ENCODE measurements at regions not wholly inside any gene's neighbourhood (a gene's known extent, or its start where the extent isn't known, plus 50 kb on each side); places are given as distances from the start of the nearest gene placed in this dataset.

DNA sequence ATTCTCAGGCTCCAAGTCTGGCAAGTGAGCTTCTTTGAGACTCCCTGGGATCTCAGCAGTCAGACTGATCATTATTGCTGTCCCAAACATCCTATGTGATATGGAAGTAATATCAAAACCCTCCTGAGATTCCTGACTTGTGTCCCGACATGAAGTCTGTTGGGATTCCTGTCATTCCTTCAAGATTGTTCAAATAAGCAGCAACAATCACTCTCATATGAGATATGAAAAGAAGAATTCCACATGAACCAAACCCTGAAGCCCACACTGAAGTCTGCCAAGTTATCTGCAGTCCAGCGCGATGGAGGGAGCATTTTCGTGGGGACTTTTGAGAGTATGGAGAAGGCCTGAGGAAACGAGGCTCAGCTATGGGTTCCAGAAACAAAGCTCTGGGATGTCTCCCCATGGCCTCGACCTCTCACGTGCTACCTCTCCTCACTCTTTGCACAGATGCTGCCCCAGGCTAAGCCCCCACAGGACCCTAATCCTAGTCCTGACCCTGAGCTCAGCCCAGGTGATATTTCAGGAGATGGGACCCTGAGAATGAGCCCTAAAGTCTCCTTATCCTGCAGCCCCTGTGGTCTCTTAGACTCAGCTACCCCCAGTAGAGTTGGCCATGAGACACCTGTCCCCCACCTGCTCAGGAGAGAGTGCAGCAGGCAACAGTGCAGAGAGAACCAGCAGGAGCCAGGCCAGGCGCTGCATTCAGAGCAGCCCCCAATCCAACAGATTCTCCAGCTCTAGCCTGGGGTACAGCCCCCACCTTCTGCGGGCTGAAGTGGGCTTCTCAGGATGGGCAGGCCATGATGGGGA lies 100.2 kb downstream of the GGTLC2 start:
- no peak for DNase-seq (ENCODE audit: low read depth)

DNA sequence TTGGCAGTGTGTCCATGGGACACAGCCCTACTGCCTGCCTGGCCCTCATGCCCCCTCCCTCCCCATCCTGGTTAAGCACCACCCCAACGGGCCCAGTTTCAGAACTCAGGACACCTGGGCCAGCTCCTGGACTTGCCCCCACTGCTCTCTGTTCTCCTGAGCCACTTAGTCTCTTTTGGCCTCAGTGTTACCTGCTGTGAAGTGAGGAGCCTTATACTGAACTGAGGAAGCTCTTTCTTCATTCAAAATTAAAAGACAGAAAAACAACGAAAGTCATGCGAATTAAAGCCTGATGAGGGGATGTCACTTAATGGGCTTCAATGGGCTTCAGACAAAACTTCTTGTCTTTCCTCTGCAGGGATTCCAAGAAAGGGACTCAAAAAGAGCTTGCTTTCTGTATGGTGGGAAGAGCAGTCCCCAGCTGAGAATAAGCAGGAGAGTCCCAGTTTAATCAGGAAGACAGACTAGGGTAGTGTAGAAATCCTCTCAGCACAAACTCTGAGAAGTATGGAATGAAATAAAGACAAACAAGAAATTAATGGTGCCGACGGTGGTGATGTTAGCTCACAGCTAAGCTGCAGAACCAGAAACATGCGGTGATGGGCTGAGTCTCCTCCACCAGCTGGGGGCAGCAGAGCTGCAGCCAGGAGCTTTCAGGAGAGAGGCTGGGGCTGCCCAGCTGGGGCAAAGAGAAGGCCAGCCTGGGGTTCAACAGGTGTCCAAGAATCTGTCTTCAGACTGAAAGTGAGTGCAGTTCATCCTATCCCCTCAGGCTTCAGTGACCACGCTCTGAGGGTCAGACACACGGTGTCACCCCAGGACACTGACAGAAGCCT lies 101.0 kb downstream of the GGTLC2 start:
- DNase-seq (ENCODE audit: low read depth): no peak

DNA sequence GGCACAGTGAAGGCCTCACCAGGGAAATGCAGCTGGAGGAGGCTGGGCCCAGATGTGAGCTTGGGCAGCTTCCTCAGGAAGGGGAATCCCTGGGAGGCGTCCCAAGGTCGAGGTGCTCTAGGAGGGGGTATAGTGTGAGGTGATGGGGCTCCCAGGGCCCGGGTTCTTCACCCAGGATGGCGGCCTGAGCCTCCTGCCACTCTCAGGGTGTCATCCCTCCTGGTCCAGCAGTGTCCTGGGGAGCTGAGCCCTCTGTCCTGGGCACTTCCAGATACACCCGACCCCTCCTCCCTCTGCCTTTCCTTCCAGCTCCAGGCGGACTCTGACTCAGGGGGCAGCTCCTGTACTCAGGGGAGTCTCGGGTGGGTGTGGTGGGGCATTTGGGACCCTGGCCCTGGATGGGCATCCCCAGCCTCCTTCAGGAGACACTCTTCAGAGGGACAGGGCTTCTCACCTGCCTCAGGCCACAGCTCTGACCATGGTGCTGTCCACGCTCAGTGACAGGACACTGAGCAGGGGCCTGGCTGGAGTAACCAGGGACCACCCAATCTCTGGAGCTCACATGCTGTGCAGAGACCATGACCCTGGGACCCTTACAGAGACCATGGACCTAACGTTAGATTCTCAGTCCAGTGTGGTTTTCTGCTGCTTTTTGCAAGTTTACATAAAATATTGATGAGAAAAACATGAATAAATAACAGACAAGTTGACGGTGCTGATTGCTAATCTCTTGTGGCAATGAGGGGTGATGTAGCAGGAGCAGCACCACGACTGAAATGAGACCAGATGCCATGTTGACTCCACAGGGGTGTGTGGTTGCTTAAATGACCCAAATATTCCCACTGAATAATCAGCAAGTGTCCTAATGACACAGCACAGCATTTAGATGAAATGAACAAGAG lies 101.9 kb downstream of the GGTLC2 start:
- no peak for DNase-seq (ENCODE audit: low read depth)

GRCh38 chr22:22746963-22747933 lies 102.8 kb downstream of the GGTLC2 start:
- no peak for DNase-seq (ENCODE audit: low read depth)

GRCh38 chr22:22748297-22748743 lies 103.9 kb downstream of the GGTLC2 start:
- DNase-seq (ENCODE audit: low read depth): peak; percentile 26

- DNase-seq (ENCODE audit: low read depth): no peak
Measured at GRCh38 chr22:22748756-22749155, 104.3 kb downstream of the GGTLC2 start.

DNA sequence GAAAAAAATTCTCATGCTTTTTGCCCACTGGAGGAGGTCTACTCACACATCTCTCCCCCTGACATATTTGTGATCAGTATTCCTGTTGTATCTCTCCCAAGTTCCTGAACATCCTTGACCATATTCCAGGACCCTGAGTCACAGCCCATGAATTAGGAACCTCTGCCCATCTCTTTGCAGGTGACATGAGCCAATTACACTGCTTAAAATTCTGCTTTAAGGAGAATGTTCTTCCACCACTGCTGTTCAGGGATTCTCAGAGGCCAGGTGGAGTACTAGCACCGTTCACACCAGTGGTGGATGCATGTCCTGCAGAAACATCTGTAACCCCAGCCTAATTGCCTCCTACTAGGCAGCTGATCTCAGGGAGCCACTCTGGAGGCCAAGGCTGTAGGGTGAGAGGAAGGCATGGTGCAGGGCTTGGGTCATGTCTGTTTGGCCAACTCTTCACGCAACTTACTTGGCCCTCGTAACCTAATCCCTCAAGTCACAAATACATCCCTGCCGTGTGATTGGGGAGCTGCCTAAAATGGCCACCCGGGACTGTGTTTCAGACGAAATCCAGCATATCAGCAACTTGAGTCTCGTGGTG lies 104.8 kb downstream of the GGTLC2 start:
- DNase-seq (ENCODE audit: low read depth): no peak

DNA sequence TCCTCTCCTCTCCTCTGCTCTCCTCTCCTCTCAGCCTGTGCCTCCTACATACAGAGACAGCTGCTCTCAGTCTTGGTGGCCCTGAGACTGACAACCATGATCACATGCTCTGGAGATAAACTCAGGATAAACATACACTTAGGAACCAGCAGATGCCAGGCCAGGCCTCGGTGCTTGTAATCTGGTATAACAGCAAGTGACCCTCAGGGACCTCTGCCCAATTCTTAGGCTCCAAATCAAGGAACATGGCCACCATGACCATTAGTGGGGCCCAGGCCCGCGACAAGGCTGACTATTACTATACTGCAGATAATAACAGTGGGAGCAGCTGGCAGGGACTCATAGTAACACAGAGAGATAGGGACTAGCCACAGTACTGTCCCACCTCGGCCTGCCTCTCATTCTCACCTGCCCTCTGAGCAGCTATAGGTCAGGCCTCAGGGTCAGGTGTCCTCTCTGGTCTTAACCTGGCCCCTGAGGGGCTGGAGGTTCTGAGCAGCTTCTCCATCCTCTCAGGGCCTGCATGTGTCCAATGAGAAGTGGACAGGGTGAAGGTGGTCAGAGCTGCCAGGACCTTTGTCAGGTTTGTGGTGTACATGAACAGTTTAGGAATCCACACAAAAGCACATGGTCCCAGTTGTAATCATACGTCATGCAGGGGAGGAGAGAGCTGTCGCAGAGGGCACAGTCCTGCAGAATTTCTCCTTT lies 106.1 kb downstream of the GGTLC2 start:
- DNase-seq (ENCODE audit: low read depth): no peak

DNA sequence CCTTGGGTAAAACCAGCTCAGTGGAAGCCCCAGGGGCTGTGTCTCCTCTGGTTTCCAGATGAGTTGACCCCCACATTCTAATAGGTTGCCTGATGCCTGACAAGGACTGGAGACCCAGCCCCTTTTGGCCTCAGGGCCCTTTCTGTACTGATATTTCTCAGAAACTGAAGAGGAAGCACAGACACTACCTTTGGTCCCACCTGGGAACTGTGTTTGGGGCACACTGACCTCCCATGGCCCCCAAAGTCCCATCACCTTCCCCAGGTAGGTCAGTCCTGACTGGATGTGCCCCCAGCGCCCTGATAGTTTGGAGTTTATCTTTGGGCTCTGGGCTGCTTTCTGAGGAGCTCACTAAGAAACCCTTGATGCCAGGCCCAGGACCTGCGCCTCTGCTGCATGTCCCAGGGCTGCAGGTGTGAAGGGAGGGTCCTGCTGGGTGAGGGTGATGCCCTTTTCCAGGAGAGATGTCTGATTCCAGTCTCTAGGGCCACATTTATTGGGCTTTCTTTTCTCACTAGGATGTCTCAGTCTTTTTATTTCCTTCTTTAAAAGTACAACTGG lies 106.7 kb downstream of the GGTLC2 start:
- DNase-seq (ENCODE audit: low read depth): no peak

GRCh38 chr22:22752199-22752555 lies 107.8 kb downstream of the GGTLC2 start:
- no peak for DNase-seq (ENCODE audit: low read depth)

DNA sequence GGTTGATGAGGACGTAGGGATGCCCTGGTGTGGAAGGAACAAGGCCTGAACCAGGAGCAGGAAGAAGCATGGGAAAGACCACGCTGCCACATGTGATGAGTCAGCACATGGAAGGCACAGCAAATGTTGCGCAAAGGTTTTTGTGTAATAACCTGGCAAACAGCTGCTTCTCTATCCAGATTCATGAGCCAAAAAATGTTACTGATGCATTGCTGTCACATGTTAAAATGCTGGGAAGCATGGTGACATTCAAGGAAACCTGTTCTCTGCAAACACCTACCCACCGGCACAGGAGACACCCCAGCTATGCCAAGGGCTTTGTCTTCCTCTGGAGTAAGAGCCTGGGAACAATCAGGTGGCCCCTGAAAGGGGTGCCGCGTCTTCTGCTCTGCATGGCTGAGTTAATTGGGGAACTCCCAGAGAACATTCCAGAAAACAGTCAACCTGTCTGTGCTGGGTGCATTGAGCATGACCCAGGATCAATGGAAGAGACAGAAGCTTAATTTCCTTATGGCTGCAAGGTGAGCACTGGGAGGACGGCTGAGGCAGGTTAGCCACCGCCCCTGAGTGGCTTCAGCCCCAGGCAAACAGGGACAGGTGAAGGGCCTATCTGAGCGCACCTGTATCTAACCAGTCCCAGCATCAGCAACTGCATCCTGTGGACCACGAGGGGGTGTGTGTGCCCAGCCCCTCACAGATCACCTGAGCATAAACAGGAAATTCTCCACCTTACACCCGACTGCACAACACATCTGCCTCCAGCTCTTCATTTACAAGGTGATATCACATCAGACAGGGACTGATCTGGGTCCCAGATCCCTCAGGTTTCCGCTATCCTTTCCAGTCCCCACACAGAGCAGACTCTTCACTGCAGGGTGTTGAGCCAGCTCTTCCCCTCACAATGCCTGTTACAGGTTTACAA lies 108.4 kb downstream of the GGTLC2 start:
- peak; percentile 18 for DNase-seq (ENCODE audit: low read depth)

GRCh38 chr22:22753526-22754267 lies 109.3 kb downstream of the GGTLC2 start:
- peak; percentile 10 for DNase-seq (ENCODE audit: low read depth)

DNA sequence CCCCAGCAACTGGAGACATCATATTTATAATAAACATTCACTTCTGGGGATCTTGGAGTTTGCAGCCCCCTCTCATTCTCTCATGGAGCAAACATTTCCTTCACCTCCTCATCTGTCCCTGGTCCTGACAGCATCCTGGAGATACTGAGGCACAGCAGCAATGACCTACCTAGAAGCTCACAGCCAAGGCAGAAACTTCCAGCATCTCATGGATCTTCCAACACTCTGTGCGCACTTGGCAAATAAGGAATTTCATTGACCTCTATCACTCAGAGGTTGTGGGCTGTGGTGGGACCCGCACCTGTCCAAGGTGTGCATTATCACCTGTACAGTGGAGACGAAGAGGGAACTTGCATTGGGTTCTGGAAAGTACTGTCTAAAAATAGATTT lies 109.8 kb downstream of the GGTLC2 start:
- DNase-seq (ENCODE audit: low read depth): no peak

DNA sequence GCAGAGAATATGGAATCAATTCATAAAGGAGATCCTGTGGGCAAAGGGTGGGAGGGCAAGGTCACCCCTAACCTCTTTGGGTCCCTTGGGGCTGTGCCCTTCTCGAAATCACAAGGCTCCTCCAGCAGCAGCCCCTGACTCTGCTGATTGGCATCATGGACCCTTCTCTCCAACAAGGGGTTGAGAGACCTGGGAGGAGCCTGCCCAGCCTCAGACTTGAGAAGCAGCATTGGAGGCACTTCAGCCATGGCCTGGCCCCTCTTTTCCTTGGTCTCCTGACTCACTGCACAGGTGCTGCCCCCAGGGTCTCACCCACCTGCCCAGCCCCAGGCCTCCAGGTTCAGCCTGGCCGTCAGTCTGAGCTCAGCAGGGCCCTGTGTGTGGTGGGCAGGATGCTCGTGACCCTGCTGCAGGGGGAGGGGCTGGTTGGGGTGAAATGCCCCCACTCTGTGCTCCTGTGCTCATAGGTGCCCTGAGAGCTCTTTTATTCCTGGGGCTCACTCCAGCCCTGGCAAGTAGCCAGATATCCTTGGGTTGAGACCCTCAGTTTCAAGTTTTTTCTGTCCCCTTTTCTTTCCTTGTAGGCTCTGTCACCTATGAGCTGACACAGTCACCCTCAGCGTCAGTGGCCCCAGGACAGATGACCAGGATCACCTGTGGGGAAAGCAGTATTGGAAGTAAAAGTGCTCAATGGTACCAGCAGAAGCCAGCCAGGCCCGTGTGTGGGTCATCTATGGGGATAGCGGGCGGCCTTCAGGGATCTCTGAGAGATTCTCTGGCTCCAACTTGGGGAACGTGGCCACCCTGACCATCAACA lies 110.8 kb downstream of the GGTLC2 start:
- DNase-seq (ENCODE audit: low read depth): no peak

DNA sequence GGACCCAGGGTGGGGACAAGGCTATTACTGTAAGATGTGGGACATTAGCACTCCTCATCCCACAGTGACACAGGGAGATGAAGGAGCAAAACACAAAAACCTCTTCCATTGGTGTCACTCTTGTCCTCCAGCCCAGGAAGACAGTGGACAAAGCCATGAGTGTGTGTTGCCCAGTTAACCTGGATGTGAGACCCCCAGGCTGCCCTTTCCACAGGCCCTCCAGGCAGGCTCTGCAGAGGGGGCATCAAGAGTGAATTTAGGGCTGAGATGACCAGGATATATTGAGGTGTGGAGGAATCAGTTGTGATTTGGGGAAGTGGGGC lies 111.3 kb downstream of the GGTLC2 start:
- no peak for DNase-seq (ENCODE audit: low read depth)

- DNase-seq (ENCODE audit: low read depth): no peak
Measured at GRCh38 chr22:22756109-22756508, 111.7 kb downstream of the GGTLC2 start.
